ENCODE measurements at regions not wholly inside any gene's neighbourhood (a gene's known extent, or its start where the extent isn't known, plus 50 kb on each side); places are given as distances from the start of the nearest gene placed in this dataset.

GRCh38 chr22:19625331-19626041, 88.8 kb upstream of the SEPTIN5 start:
- Histone ChIP-seq H3K9ac (no peak overlapping the region), H3K36me3 (no peaks in the 10 kb centered on the region), H3K9me3 (replicated peaks in 1 of 11) (no peaks in the 10 kb centered on the region), H3K4me1 (peaks cover 15 to 40% (median 29%) of the 10 kb centered on the region in 10 experiments), H4K20me1 (peaks cover 0 to 21% (median 10%) of the 10 kb centered on the region in 11 experiments; a peak in 11 of 22 replicates), H3K27me3 (peaks cover 23 to 37% (median 31%) of the 10 kb centered on the region in 11 experiments), H3K27ac (no peak overlapping the region), H3K4me3 (no peak overlapping the region), H3K4me2 (no peak overlapping the region)
- TF ChIP-seq Cebpa-rat (IDR thresholded peaks at IDR 0.05), result no peak

GRCh38 chr22:19626042-19626587, 88.2 kb upstream of the SEPTIN5 start:
- Histone ChIP-seq H4K20me1 (peaks cover 0 to 21% (median 10%) of the 10 kb centered on the region in 11 experiments; a peak in 11 of 22 replicates), H3K9ac (no peak overlapping the region), H3K27ac (no peak overlapping the region), H3K4me2 (no peak overlapping the region), H3K36me3 (no peaks in the 10 kb centered on the region), H3K9me3 (replicated peaks in 1 of 11) (no peaks in the 10 kb centered on the region), H3K4me3 (no peak overlapping the region), H3K4me1 (peaks cover 15 to 34% (median 26%) of the 10 kb centered on the region in 10 experiments), H3K27me3 (peaks cover 18 to 31% (median 26%) of the 10 kb centered on the region in 11 experiments)
- TF ChIP-seq Cebpa-rat (IDR thresholded peaks at IDR 0.05), result no peak

- H3K9ac ChIP-seq, result no peak overlapping the region
- peaks cover 18 to 25% (median 21%) of the 10 kb centered on the region in 11 experiments for H3K27me3 ChIP-seq
- peaks cover 12 to 28% (median 20%) of the 10 kb centered on the region in 10 experiments for H3K4me1 ChIP-seq
- H3K27ac ChIP-seq, result no peak overlapping the region
- no peak for TF ChIP-seq Cebpa-rat (IDR thresholded peaks at IDR 0.05)
- no peaks in the 10 kb centered on the region for H3K36me3 ChIP-seq
- H3K9me3 ChIP-seq (replicated peaks in 1 of 11), result no peaks in the 10 kb centered on the region
- no peak overlapping the region for H3K4me2 ChIP-seq
- H3K4me3 ChIP-seq, result no peak overlapping the region
- peaks cover 0 to 16% (median 10%) of the 10 kb centered on the region in 11 experiments; a peak in 11 of 22 replicates for H4K20me1 ChIP-seq
Measured at GRCh38 chr22:19626666-19627065, 87.6 kb upstream of the SEPTIN5 start.

GRCh38 chr22:19628038-19628776, 86.1 kb upstream of the SEPTIN5 start:
- Histone ChIP-seq H3K9ac (no peak overlapping the region), H3K4me2 (no peak overlapping the region), H3K27ac (no peak overlapping the region), H3K4me3 (no peak overlapping the region), H3K9me3 (replicated peaks in 1 of 11) (no peaks in the 10 kb centered on the region), H3K4me1 (peaks cover 0 to 19% (median 8%) of the 10 kb centered on the region in 10 experiments; a peak in 15 of 20 replicates), H3K36me3 (no peaks in the 10 kb centered on the region), H3K27me3 (peaks cover 10 to 15% (median 13%) of the 10 kb centered on the region in 11 experiments), H4K20me1 (peaks cover 0 to 5% (median 0%) of the 10 kb centered on the region in 11 experiments; a peak in 5 of 22 replicates)
- TF ChIP-seq Cebpa-rat (IDR thresholded peaks at IDR 0.05), result no peak

- Histone ChIP-seq H3K4me1 (peaks cover 0 to 11% (median 4%) of the 10 kb centered on the region in 10 experiments; a peak in 6 of 20 replicates), H3K9me3 (replicated peaks in 1 of 11) (no peaks in the 10 kb centered on the region), H4K20me1 (no peaks in the 10 kb centered on the region), H3K4me3 (no peak overlapping the region), H3K4me2 (peak overlapping the region in 1 of 11 experiments; percentile 16; a peak in 1 of 22 replicates), H3K36me3 (no peaks in the 10 kb centered on the region), H3K9ac (no peak overlapping the region), H3K27me3 (peaks cover 0 to 4% (median 2%) of the 10 kb centered on the region in 11 experiments; a peak in 10 of 22 replicates), H3K27ac (no peak overlapping the region)
- no peak for TF ChIP-seq Cebpa-rat (IDR thresholded peaks at IDR 0.05)
Measured at GRCh38 chr22:19629331-19629719, 85.0 kb upstream of the SEPTIN5 start.

- Histone ChIP-seq H3K27ac (no peak overlapping the region), H3K27me3 (no peaks in the 10 kb centered on the region; a peak in 1 of 22 replicates)
Measured at GRCh38 chr22:19629720-19630419, 84.4 kb upstream of the SEPTIN5 start.

GRCh38 chr22:19630614-19631013, 83.7 kb upstream of the SEPTIN5 start:
- Histone ChIP-seq H3K9me3 (replicated peaks in 1 of 11) (no peaks in the 10 kb centered on the region), H3K4me2 (no peak overlapping the region), H4K20me1 (no peaks in the 10 kb centered on the region), H3K27ac (no peak overlapping the region), H3K36me3 (no peaks in the 10 kb centered on the region), H3K4me3 (no peak overlapping the region), H3K4me1 (peaks cover 0 to 11% (median 4%) of the 10 kb centered on the region in 10 experiments; a peak in 6 of 20 replicates), H3K9ac (no peak overlapping the region), H3K27me3 (no peaks in the 10 kb centered on the region; a peak in 1 of 22 replicates)
- no peak for TF ChIP-seq Cebpa-rat (IDR thresholded peaks at IDR 0.05)

More at GRCh38 chr22:19629720-19630419, 84.4 kb upstream of the SEPTIN5 start:
- Histone ChIP-seq H3K4me3 (no peak overlapping the region), H4K20me1 (no peaks in the 10 kb centered on the region), H3K9me3 (replicated peaks in 1 of 11) (no peaks in the 10 kb centered on the region), H3K36me3 (no peaks in the 10 kb centered on the region), H3K4me1 (peaks cover 0 to 11% (median 4%) of the 10 kb centered on the region in 10 experiments; a peak in 6 of 20 replicates), H3K9ac (no peak overlapping the region), H3K4me2 (peak overlapping the region in 1 of 11 experiments; percentile 16; a peak in 1 of 22 replicates)
- TF ChIP-seq Cebpa-rat (IDR thresholded peaks at IDR 0.05), result no peak

GRCh38 chr22:19631899-19632667, 82.2 kb upstream of the SEPTIN5 start:
- H3K9me3 ChIP-seq (replicated peaks in 1 of 11), result no peaks in the 10 kb centered on the region
- peak overlapping the region in 1 of 11 experiments; percentile 24; a peak in 1 of 22 replicates for H3K4me2 ChIP-seq
- no peak overlapping the region for H3K9ac ChIP-seq
- no peak overlapping the region for H3K4me3 ChIP-seq
- H4K20me1 ChIP-seq, result no peaks in the 10 kb centered on the region
- no peaks in the 10 kb centered on the region; a peak in 1 of 22 replicates for H3K27me3 ChIP-seq
- peaks cover 0 to 11% (median 4%) of the 10 kb centered on the region in 10 experiments; a peak in 6 of 20 replicates for H3K4me1 ChIP-seq
- no peak for TF ChIP-seq Cebpa-rat (IDR thresholded peaks at IDR 0.05)
- H3K27ac ChIP-seq, result no peak overlapping the region
- no peaks in the 10 kb centered on the region for H3K36me3 ChIP-seq
